Heart right ventricle (tissue), 16 donors: ENCODE measurements at regions not wholly inside any gene's neighbourhood (a gene's known extent, or its start where the extent isn't known, plus 50 kb on each side); places are given as distances from the start of the nearest gene placed in this dataset.
A peak's percentile ranks its signal among the peaks of the same experiment; 100 is the strongest.

ENCODE experiments used
- ATAC-seq, 8 donors: fragments of 200-7000 bp; cut with Tn5 transposase; one replicate each; pipeline ENCODE4 v1.9.1; 2020; ENCODE audit warnings: mild to moderate bottlenecking in 8 of 8, moderate library complexity in 8 of 8, moderate number of reproducible peaks in 1 of 8
- DNase-seq, 2 donors: peaks; one replicate each; pipeline ENCODE4 v3.0.0-alpha.2; 2020
- H3K27ac ChIP-seq, 10 donors: fragments of 200-600 bp; sonication (generic) in 2 of 10; one replicate each; pipeline versions ENCODE4 v1.5.0 to v1.8.0; 2020 to 2022; ENCODE audit warnings: mild to moderate bottlenecking in 3 of 10
- H3K27me3 ChIP-seq, 7 donors: fragments of 200-600 bp; one replicate each; pipeline ENCODE4 v1.8.0; 2021 to 2022; ENCODE audit warnings: mild to moderate bottlenecking in 2 of 7
- H3K36me3 ChIP-seq, 9 donors: fragments of 200-600 bp; sonication (generic) in 1 of 9; one replicate each; pipeline versions ENCODE4 v1.5.0 to v1.8.0; 2020 to 2022; ENCODE audit warnings: mild to moderate bottlenecking in 2 of 9
- H3K4me1 ChIP-seq, 9 donors: fragments of 200-600 bp; sonication (generic) in 1 of 9; one replicate each; pipeline versions ENCODE4 v1.5.0 to v1.8.0; 2020 to 2022; ENCODE audit warnings: mild to moderate bottlenecking in 4 of 9
- H3K4me3 ChIP-seq, 10 donors: fragments of 200-600 bp; sonication (generic) in 2 of 10; one replicate each; pipeline versions ENCODE4 v1.5.0 to v1.8.0; 2020 to 2022; ENCODE audit warnings: mild to moderate bottlenecking in 7 of 10, moderate library complexity in 2 of 10
- H3K9me3 ChIP-seq, 11 donors: fragments of 200-600 bp in 10 of 11; sonication (generic) in 2 of 11; one replicate each; pipeline versions ENCODE4 v1.5.0 to v1.8.0; 2013 to 2022; ENCODE audit warnings: mild to moderate bottlenecking in 2 of 11, control low read depth in 1 of 11, moderate library complexity in 1 of 11
- CTCF ChIP-seq, 9 donors: fragments of 200-600 bp; sonication (generic) in 2 of 9; IDR thresholded peaks; one replicate each; pipeline versions ENCODE4 v1.5.0 to v1.8.0; 2021 to 2022; ENCODE audit warnings: antibody characterized with exemption in 9 of 9, mild to moderate bottlenecking in 5 of 9, moderate library complexity in 1 of 9
- WGBS, 2 donors: extraction: QIAGEN DNeasy Blood & Tissue Kit; methylation state at CpG; one replicate each; pipeline ENCODE4 v1.1.7; 2013; ENCODE audit warnings: inconsistent platforms in 1 of 2; 5-methylcytosine and 5-hydroxymethylcytosine counted together
- intact Hi-C, 10 donors: fragments of 100-400 bp; cut with DNase I; formaldehyde crosslinking; loops; one replicate each; pipeline versions ENCODE4 v1.11.1 to v1.14.2; 2022
- donor health status: Arrhythmogenic right ventricular cardiomyopathy.
- donor health status: ischemic (EF 13 %, LVEDD 7.1; RV severe dilation, severe dysfunction).
- donor health status: healthy with polysubstance abuse.
- donor health status: DM: no; HTN: yes; CAD: no.
- donor health status: DM: no; HTN: no; CAD: no.
- donor health status: ischemic (EF 25% LVEDD 6.9; RV normal size, moderate dysfunction).
- donor health status: ischemic (EF 25% LVEDD 5.7; RV mildly dilated, moderate dysfunction).
- donor health status: healthy.
- donor health status: DM: yes; HTN: yes; CAD: no.
- donor health status: Ischemic cardiomyopathy.
- donor health status: ischemic (EF 35%, LVEDD 5.7; RV mildly dilated, moderate dysfunction).
- donor health status: nonischemic (EF 11% LVEDD 7.7; RV severe dilation, severe dysfunction).
- donor health status: DM: yes; HTN: yes; CAD: no.
- donor health status: PGD.
- donor health status: ischemic (EF 29% LVEDD 5.4; RV normal size, mild dysfunction).
- donor health status: nonischemic (EF 23%, LVEDD 6.1; RV moderate dilation, normal function).

GRCh38 chr1:221263831-221264767 lies 384.9 kb downstream of the HLX start:
- peaks cover 0 to 22% (median 17%) of the 10 kb centered on the region in 9 donors for H3K4me1 ChIP-seq
- DNase-seq (peak in 1 of 2 donors; percentile 68), ATAC-seq (peak; percentile 41 to 87 (median 82))
- intact Hi-C loops, result loop anchor here in 7 of 10 donors (2.0 to 10.0 kb wide), 4 partner anchors 168 to 173 kb away; no protein-coding TSS in a partner anchor
- 56 to 64% methylated on average over 9 of the region's 9 CpGs for WGBS, 2 donors
- peak overlapping the region in 8 of 10 donors; percentile 41 to 80 (median 62) for H3K27ac ChIP-seq
- peak overlapping the region in 2 of 10 donors; percentile 1 to 8 for H3K4me3 ChIP-seq
- no peaks in the 10 kb centered on the region for H3K36me3 ChIP-seq
- no peaks in the 10 kb centered on the region for H3K27me3 ChIP-seq
- TF ChIP-seq CTCF (IDR thresholded peaks at IDR 0.05), result peak; percentile 24 to 69 (median 57)
- peaks cover 0 to 9% (median 0%) of the 10 kb centered on the region in 11 donors for H3K9me3 ChIP-seq

GRCh38 chr1:221264848-221265247 lies 385.6 kb downstream of the HLX start:
- 53 to 60% methylated on average over 5 of the region's 5 CpGs for WGBS, 2 donors
- H3K4me1 ChIP-seq, result peaks cover 0 to 22% (median 17%) of the 10 kb centered on the region in 9 donors
- peaks cover 0 to 6% (median 0%) of the 10 kb centered on the region in 11 donors for H3K9me3 ChIP-seq
- DNase-seq (no peak), ATAC-seq (peak in 6 of 8 donors; percentile 25 to 54 (median 39))
- H3K27me3 ChIP-seq, result no peaks in the 10 kb centered on the region
- peak overlapping the region in 8 of 10 donors; percentile 41 to 80 (median 62) for H3K27ac ChIP-seq
- no peak for TF ChIP-seq CTCF (IDR thresholded peaks at IDR 0.05)
- peak overlapping the region in 1 of 10 donors; percentile 8 for H3K4me3 ChIP-seq
- intact Hi-C loops, result loop anchor here in 8 of 10 donors (2.0 to 10.0 kb wide), 5 partner anchors 167 to 388 kb away; partner anchors contain the start of gene HLX (in 1 of the 8)
- no peaks in the 10 kb centered on the region for H3K36me3 ChIP-seq

- peak overlapping the region in 1 of 10 donors; percentile 21 for H3K27ac ChIP-seq
- intact Hi-C loops, result loop anchor here in 5 of 10 donors (5.0 to 10.0 kb wide), 3 partner anchors 164 to 391 kb away; partner anchors contain the start of gene HLX (in 1 of the 5)
- TF ChIP-seq CTCF (IDR thresholded peaks at IDR 0.05), result no peak
Observed at GRCh38 chr1:221268295-221268694, 389.1 kb downstream of the HLX start.

GRCh38 chr1:221271701-221272100 lies 392.5 kb downstream of the HLX start:
- no peak overlapping the region for H3K27ac ChIP-seq
- ATAC-seq (no peak), DNase-seq (no peak)
- peaks cover 0 to 4% (median 0%) of the 10 kb centered on the region in 9 donors for H3K4me1 ChIP-seq
- intact Hi-C loops, result loop anchor here in 5 of 10 donors (5.0 to 10.0 kb wide), 3 partner anchors 364 to 397 kb away; partner anchors contain the start of gene HLX (in 1 of the 5)
- H3K27me3 ChIP-seq, result no peaks in the 10 kb centered on the region
- no peaks in the 10 kb centered on the region for H3K9me3 ChIP-seq
- TF ChIP-seq CTCF (IDR thresholded peaks at IDR 0.05), result no peak
- H3K36me3 ChIP-seq, result no peaks in the 10 kb centered on the region
- 89 to 92% methylated on average over 5 of the region's 5 CpGs for WGBS, 2 donors
- H3K4me3 ChIP-seq, result no peak overlapping the region

More at GRCh38 chr1:221268295-221268694, 389.1 kb downstream of the HLX start:
- Histone ChIP-seq H3K4me3 (no peak overlapping the region), H3K27me3 (no peaks in the 10 kb centered on the region), H3K4me1 (peaks cover 0 to 22% (median 17%) of the 10 kb centered on the region in 9 donors), H3K9me3 (peaks cover 0 to 2% (median 0%) of the 10 kb centered on the region in 11 donors), H3K36me3 (no peaks in the 10 kb centered on the region)
- peak in 1 of 8 donors; percentile 48 for ATAC-seq
- no peak for DNase-seq
- 76 to 87% methylated on average over 1 of the region's 1 CpG for WGBS, 2 donors
